Anterior cingulate cortex (tissue), 58 donors: ENCODE measurements at regions not wholly inside any gene's neighbourhood (a gene's known extent, or its start where the extent isn't known, plus 50 kb on each side); places are given as distances from the start of the nearest gene placed in this dataset.
A peak's percentile ranks its signal among the peaks of the same experiment; 100 is the strongest.

Source experiments
- DNase-seq, 58 donors: peaks; one replicate each; lab custom pipeline; 2025; lab: John Stamatoyannopoulos, UW

GRCh38 chr11:76298255-76298654, 82.7 kb downstream of the THAP12 start:
- no peak for DNase-seq

DNA sequence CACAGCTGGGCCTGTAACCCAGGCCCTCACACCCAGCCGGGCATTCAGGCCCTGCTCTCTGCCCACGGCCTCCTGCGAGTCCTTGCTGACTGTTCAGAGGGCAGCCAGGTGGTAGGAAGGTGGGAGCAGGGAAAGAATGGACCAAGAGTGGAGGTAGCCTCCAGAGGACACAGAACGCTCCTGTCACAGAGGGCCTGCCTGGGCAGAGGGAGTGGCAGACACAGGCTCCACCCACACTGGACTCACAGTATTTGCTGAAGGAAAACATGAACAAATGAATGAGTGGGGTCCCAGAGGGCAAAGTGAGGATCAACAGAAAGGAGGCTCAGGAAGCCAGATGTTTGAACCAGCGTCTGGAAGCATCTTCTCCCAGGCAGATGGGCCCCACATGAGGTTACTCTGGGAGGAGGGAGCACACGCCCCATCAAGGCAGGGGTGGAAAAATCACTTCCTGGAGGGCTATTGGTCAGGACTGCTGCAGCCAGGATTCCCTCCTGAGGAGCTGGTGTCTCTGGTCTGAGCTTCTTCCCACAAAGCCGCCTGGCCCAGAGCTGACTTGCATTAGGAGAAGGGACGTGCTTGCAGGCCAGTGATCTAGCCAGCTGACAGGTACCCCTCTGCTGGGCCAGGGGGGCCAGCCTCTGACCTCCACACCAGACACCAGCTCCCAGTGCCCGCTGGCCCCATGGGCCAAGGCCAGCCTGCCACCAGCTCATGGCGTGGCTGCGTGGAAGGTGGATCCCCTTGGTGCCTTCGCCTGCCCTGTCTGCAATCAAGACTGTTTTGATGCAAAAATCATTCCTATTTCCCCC, 84.0 kb downstream of the THAP12 start:
- DNase-seq: no peak

- no peak for DNase-seq
Observed at GRCh38 chr11:76293189-76293631, 86.9 kb upstream of the WNT11 start.

- no peak for DNase-seq
Observed at GRCh38 chr11:76292583-76293188, 86.4 kb upstream of the WNT11 start.

- DNase-seq: peak in 1 of 58 donors; percentile 9
Observed at GRCh38 chr11:76291576-76292526, 85.5 kb upstream of the WNT11 start.

GRCh38 chr11:76288166-76288980, 82.1 kb upstream of the WNT11 start:
- no peak for DNase-seq

GRCh38 chr11:76287227-76287626, 80.9 kb upstream of the WNT11 start:
- DNase-seq: no peak

DNA sequence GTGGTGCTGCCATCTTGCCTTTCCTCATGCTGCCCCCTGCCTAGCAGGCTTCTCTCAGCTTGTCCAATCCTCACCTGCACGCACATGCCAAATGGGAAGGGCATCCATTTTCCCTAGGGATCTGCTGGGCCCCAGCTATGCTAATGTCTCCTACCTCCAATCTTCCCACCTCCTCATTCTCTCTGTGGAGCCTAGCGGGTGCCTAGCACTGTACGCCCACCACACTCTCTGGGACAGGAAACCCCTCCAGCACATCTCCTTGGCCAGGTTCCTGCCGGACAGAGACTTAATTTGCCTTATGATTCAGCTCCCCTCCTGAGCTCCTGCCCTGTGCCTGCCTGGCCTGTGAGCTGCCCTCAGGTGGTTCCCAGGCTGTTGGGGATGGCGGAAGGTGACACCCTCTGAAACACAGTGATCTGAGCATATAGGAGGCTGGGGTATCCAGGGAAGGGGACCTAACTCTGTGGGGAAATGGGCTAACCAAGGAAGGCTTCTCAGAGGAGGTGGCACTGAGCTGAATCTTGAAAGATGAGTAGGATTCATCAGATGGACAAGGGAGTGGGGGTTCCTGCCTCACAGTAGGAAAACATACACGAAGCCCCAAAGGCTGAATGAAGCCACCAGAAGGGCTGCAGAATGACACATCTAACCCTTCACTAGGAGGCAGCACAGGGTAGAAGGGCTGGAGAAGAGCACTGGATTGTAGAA, 79.2 kb upstream of the WNT11 start:
- no peak for DNase-seq

GRCh38 chr11:76284161-76284560, 77.9 kb upstream of the WNT11 start:
- DNase-seq: no peak

DNA sequence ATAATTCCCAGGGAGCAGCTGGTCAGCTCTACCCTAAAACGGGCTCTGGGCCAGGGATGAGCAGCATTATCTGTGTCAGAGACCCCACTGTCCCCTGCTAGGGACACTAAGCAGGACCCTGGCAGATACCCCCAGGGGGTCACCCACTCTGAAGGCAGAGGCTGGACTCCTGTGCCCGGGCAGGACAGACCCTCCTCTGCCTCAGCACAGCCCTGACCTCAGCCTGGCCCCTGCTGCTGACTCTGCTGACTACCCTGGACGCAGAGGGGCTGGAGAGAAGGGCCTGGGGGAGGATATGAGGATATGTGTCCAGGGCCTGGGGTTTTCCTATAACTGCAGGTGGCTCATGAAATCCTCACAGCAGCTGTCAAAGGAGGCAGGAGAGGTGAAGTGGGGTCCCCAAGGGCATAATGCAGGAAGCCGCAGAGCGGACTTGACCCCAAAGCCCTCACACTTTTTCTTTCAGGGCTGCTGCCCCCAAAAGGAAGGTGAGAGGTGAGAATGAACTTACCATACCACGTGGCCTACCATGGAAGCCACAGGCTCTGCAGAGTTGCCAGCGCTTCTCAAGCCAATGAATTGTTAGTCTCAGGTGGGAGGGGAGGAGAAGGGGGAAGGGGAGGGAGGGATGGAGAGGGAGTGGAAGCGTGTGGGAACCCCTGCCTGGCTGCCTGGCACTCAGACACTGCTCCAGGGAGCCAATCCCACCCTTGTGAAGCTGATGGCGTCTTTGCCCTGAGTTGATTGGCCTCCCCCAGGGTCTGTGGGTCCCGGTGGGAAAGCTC, 76.7 kb upstream of the WNT11 start:
- DNase-seq: no peak

DNA sequence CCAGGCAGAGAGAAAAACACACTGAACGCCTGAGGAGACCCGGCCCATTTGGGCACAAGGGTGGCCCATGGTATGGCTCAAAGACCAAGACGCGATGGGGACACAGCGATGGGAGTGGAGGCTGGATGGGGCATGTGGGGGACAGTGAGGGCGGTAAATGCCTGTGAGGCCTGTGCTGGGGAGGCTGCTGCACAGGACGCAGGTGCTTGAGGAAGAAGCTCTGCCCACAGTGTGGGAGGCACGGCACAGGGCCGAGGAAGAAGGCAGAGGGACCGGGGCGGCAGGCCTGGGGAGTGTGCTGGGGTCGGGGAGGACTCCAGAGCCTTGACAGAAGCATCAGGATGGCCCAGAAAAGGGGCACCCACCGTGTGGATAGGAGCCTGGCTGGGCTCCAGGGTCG, 75.9 kb upstream of the WNT11 start:
- DNase-seq: no peak

GRCh38 chr11:76281558-76281906, 75.2 kb upstream of the WNT11 start:
- DNase-seq: no peak

DNA sequence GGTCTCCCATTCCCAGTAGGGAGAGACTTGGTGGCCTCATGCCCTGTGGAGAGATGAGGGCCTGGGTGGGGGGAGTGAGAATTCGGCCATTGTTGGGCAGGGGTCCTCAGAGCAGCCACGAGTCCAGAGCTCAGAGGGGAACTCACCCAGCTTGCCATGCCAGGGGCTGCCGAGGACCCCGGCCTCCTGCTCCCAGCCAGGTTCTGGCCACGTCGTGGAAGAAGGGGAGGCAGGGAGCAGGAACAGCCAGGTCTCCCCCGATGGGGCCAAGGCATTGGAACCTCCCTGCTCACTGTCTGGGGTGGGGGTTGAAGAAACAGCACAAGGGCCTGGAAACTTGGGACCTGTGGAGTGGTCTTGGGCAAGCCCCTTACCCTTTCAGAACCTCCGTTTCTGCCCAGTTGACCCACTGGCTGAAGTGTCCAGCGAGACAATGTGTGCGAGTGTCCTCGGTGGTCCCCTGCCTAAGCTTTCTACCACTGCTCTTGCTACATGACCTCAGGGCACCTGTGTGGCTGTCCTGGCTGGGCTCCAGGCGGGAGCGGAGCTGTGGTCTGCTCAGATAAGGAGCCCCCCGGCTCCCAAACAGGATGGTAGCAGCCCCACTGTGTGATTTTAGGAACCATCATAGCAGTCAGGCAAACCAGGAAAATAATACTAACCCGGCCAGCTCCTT, 74.7 kb upstream of the WNT11 start:
- no peak for DNase-seq

DNA sequence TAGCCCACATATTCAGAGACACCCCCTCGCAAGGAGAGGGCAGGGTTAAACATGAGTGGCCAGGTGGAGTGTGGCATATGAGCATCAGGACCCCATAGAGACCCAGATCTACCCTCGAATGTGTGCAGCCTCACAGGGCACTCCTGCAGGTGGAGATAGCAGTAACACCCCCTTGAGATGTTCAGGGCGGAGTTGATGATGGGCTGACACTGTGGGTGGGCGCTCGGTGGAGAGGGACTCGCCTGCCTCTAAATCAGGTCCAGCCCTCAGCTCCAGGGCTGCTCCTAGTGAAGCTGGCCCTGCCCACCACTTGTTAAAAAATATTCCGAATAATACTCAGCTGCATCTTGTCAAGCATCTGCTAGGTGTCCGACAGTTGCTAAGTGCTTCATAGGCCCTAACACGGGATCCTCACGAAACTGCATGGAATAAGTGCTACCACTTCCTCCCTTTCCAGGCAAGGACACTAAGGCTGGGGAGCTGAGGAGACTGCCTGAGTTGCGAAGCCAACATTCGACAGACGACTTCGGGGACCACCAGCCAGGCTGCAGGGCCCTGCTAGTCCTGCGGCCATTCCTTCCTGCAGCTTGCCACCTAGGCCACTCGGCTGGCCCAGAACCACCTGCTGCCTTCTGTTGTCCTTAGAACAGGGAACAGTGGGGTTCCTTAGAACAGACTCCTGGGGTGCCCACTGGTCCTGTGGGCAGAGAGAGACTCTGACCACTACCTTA, 74.0 kb upstream of the WNT11 start:
- no peak for DNase-seq

GRCh38 chr11:76279646-76280045, 73.3 kb upstream of the WNT11 start:
- no peak for DNase-seq

- DNase-seq: no peak
Observed at GRCh38 chr11:76279038-76279437, 72.7 kb upstream of the WNT11 start.

DNA sequence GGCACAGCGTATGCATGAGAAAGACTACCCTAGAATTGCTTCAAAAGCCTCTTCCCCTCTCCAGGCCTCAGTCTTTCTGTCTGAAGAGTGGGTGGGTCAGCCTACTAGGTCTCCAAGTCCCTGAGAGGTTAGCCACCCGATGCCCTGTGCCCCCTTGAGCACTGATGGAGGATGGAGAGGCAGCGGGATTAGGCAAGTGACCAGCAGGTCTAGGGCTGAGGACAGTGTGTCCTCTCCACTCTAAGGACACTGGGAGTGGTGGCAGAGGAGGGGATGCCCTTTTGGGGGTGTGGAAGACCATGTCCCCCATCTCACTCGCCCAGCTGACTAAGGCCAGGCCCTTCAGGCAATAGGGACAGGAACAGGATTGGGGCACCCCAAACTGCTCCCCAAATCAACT, 72.2 kb upstream of the WNT11 start:
- DNase-seq: no peak
